Transverse colon (tissue), 4 donors: ENCODE measurements at regions not wholly inside any gene's neighbourhood (a gene's known extent, or its start where the extent isn't known, plus 50 kb on each side); places are given as distances from the start of the nearest gene placed in this dataset.

Experiments
- DNase-seq: peaks from one replicate; pipeline ENCODE4 v3.0.0-alpha.2; 2019
- H3K27ac ChIP-seq, 4 donors: fragments of 200-600 bp; sonication (generic); 2 replicates each; pipeline ENCODE4 v1.5.1; 2016 to 2018; ENCODE audit warnings: inconsistent platforms in 4 of 4
- H3K27me3 ChIP-seq: fragments of 200-600 bp; sonication (generic); 2 replicates; pipeline ENCODE4 v1.5.1; 2017; ENCODE audit warnings: inconsistent platforms
- H3K36me3 ChIP-seq, 4 donors: fragments of 200-600 bp; sonication (generic); 2 replicates each; pipeline ENCODE4 v1.5.1; 2017 to 2019; ENCODE audit warnings: inconsistent platforms in 4 of 4
- H3K4me1 ChIP-seq, 4 donors: fragments of 200-600 bp; sonication (generic); 2 replicates each; pipeline ENCODE4 v1.5.1; 2017 to 2020; ENCODE audit warnings: inconsistent platforms in 4 of 4
- H3K4me3 ChIP-seq, 4 donors: fragments of 200-600 bp; sonication (generic); 1 replicate in 1 of 4; 2 replicates in 3 of 4; pipeline versions ENCODE4 v1.5.1 to v1.6.1; 2017 to 2019; ENCODE audit warnings: inconsistent platforms in 4 of 4
- H3K9me3 ChIP-seq, 2 donors: fragments of 200-600 bp; sonication (generic); 2 replicates each; pipeline ENCODE4 v1.5.1; 2017 to 2019; ENCODE audit warnings: inconsistent platforms in 2 of 2
- CTCF ChIP-seq, 5 experiments: fragments of 200-600 bp in 3 of 5; fragments of 450-650 bp in 2 of 5; sonication (generic) in 3 of 5; IDR thresholded peaks; 1 replicate in 2 of 5; 2 replicates in 3 of 5; pipeline ENCODE4 v1.5.1; 2016 to 2017; ENCODE audit warnings: antibody characterized with exemption in 5 of 5, inconsistent platforms in 3 of 5, mild to moderate bottlenecking in 2 of 5, moderate library complexity in 1 of 5
- EP300 ChIP-seq: sonication (generic); formaldehyde crosslinking; IDR thresholded peaks from one replicate; pipeline ENCODE4 v1.6.1; 2017; ENCODE audit warnings: antibody characterized with exemption, low read depth
- POLR2A ChIP-seq: fragments of 450-650 bp; IDR thresholded peaks from one replicate; pipeline ENCODE4 v1.6.1; 2016; ENCODE audit warnings: antibody characterized with exemption, mild to moderate bottlenecking, moderate library complexity
- POLR2AphosphoS5 ChIP-seq, 3 donors: sonication (generic); formaldehyde crosslinking; IDR thresholded peaks; one replicate each; pipeline ENCODE4 v1.6.1; 2016; ENCODE audit warnings: antibody characterized with exemption in 3 of 3
- WGBS, 2 donors: methylation state at CpG; one replicate each; pipeline ENCODE4 v1.1.5; 2018; ENCODE audit warnings: low coverage in 1 of 2; 5-methylcytosine and 5-hydroxymethylcytosine counted together
- in situ Hi-C, 4 donors: fragments of 200-750 bp; cut with MboI; loops; one replicate each; pipeline versions ENCODE4 v1.15.0 to v1.15.1; 2017; ENCODE audit warnings: low sequenced_read_pairs in 3 of 4, low pct_ligation_motif_present in 1 of 4, low pct_unique_long_range_greater_than_20kb in 1 of 4
- intact Hi-C: fragments of 100-400 bp; cut with DNase I; formaldehyde crosslinking; loops from one replicate; pipeline ENCODE4 v1.15.1; 2023; ENCODE audit warnings: low total_unique reads

GRCh38 chr7:119937745-119938144, 335.2 kb upstream of the KCND2 start:
- in situ Hi-C loops: no loop called here
- intact Hi-C loops: no loop called here

GRCh38 chr7:119943942-119944600, 328.9 kb upstream of the KCND2 start:
- Histone ChIP-seq H3K27me3 (no peaks in the 10 kb centered on the region), H3K4me3 (no peak overlapping the region), H3K36me3 (no peaks in the 10 kb centered on the region), H3K27ac (no peak overlapping the region), H3K4me1 (no peaks in the 10 kb centered on the region), H3K9me3 (no peaks in the 10 kb centered on the region)
- TF ChIP-seq POLR2A (no peak), POLR2AphosphoS5 (IDR thresholded peaks at IDR 0.05) (no peak), CTCF (IDR thresholded peaks at IDR 0.05) (no peak), EP300 (no peak)
- WGBS, 2 donors: 47 to 67% methylated on average over 5 of the region's 5 CpGs
- intact Hi-C loops (no loop called here), in situ Hi-C loops (no loop called here)
- DNase-seq: no peak

More at GRCh38 chr7:119937745-119938144, 335.2 kb upstream of the KCND2 start:
- H3K4me1 ChIP-seq: no peaks in the 10 kb centered on the region
- no peak overlapping the region for H3K4me3 ChIP-seq
- 68 to 69% methylated on average over 3 of the region's 3 CpGs for WGBS, 2 donors
- no peaks in the 10 kb centered on the region for H3K9me3 ChIP-seq
- no peaks in the 10 kb centered on the region for H3K27me3 ChIP-seq
- no peak for DNase-seq
- H3K27ac ChIP-seq: no peak overlapping the region
- TF ChIP-seq CTCF (IDR thresholded peaks at IDR 0.05): no peak
- no peak for TF ChIP-seq POLR2AphosphoS5 (IDR thresholded peaks at IDR 0.05)
- no peak for TF ChIP-seq EP300
- TF ChIP-seq POLR2A: no peak
- no peaks in the 10 kb centered on the region for H3K36me3 ChIP-seq

DNA sequence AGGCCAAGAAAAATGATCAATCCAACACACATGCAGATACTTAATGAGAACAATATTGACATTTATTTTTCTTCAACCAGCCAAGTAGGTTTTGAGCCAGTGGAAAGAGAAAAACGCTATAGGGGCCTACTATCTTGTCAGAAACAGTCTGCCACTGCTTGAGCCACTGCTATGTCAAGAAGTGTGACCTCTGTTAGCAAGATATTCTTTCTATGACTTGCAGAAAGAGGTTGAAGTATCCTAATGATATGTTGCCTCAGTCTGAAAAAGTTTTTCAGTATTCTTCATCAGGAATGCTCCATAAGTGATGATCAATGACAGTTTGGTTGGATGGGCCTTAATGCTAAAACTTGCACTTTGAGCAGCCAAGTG, 328.4 kb upstream of the KCND2 start:
- in situ Hi-C loops: no loop called here
- intact Hi-C loops: no loop called here

GRCh38 chr7:119945822-119946221, 327.2 kb upstream of the KCND2 start:
- no peaks in the 10 kb centered on the region for H3K27me3 ChIP-seq
- 86 to 94% methylated on average over 1 of the region's 1 CpG for whole genome bisulfite sequencing, 2 donors
- DNase-seq: no peak
- no peaks in the 10 kb centered on the region for H3K36me3 ChIP-seq
- intact Hi-C loops: no loop called here
- no peak for TF ChIP-seq POLR2A
- no peak for TF ChIP-seq POLR2AphosphoS5 (IDR thresholded peaks at IDR 0.05)
- no peak for TF ChIP-seq EP300
- TF ChIP-seq CTCF (IDR thresholded peaks at IDR 0.05): no peak
- H3K9me3 ChIP-seq: no peaks in the 10 kb centered on the region
- H3K4me3 ChIP-seq: no peak overlapping the region
- H3K4me1 ChIP-seq: no peaks in the 10 kb centered on the region
- no peak overlapping the region for H3K27ac ChIP-seq
- in situ Hi-C loops: no loop called here

More for the DNA sequence above, 328.4 kb upstream of the KCND2 start:
- Histone ChIP-seq H3K4me1 (no peaks in the 10 kb centered on the region), H3K9me3 (no peaks in the 10 kb centered on the region), H3K4me3 (no peak overlapping the region), H3K27me3 (no peaks in the 10 kb centered on the region), H3K27ac (no peak overlapping the region), H3K36me3 (no peaks in the 10 kb centered on the region)
- WGBS, 2 donors: 25 to 44% methylated on average over 1 of the region's 1 CpG
- no peak for DNase-seq
- no peak for TF ChIP-seq POLR2AphosphoS5 (IDR thresholded peaks at IDR 0.05)

DNA sequence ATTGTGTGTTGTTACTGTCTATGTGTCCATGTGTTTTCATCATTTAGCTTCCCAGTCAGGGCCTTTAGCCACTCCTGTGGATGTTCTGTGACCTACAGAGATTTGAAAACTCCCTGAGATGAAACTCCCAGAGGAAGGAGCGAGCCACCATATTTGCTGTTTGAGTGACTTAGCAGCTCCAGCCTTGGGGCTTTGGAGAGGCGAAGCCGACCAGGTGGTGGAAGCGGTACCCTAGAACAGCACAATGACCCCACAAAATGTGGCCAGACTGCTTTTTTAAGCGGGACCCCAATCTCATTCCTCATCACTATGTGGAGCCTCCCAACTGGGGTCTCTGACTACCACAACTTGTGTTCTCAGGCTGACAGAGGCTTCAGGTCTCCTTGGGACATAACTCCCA, 323.9 kb upstream of the KCND2 start:
- WGBS, 2 donors: 86% methylated on average over 5 of the region's 5 CpGs; no CpG with 5 or more reads in 1 of the 2 donors
- no peaks in the 10 kb centered on the region for H3K9me3 ChIP-seq
- in situ Hi-C loops: no loop called here

More for the DNA sequence above, 323.9 kb upstream of the KCND2 start:
- no peak overlapping the region for H3K27ac ChIP-seq
- H3K4me3 ChIP-seq: no peak overlapping the region
- intact Hi-C loops: no loop called here
- no peak for TF ChIP-seq POLR2AphosphoS5 (IDR thresholded peaks at IDR 0.05)
- TF ChIP-seq EP300: no peak
- TF ChIP-seq CTCF (IDR thresholded peaks at IDR 0.05): no peak
- no peak for TF ChIP-seq POLR2A
- H3K4me1 ChIP-seq: no peaks in the 10 kb centered on the region
- H3K27me3 ChIP-seq: no peaks in the 10 kb centered on the region
- H3K36me3 ChIP-seq: no peaks in the 10 kb centered on the region
- no peak for DNase-seq
